ENCODE measurements at regions not wholly inside any gene's neighbourhood (a gene's known extent, or its start where the extent isn't known, plus 50 kb on each side); places are given as distances from the start of the nearest gene placed in this dataset.

DNA sequence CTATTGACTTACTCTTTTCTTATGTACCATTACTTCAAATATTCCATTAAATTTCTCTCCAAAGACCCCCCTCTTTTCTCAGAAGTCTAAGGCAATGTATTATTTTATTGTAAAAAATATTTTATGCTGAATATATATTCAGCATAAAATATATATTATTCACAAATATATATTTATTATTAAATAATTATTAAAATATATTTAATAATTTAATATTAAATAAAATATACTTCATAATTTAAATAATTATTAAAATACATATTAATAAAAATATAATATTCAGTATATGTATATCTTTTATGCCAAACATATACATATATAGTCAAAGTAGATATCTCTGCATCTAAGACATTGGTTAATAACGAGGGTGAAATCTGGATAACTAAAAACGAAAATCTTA is 418.4 kb downstream of the GASK1B start:
- 69 to 87% (median 84%) methylated on average over 2 of the region's 2 CpGs for WGBS, 4 donors
- peaks cover 0 to 17% (median 0%) of the 10 kb centered on the region in 12 donors for H3K9me3 ChIP-seq
- no peaks in the 10 kb centered on the region for H3K4me1 ChIP-seq
- no peaks in the 10 kb centered on the region for H3K36me3 ChIP-seq
- H3K27ac ChIP-seq = no peak overlapping the region
- H3K4me3 ChIP-seq = no peak overlapping the region
- no peaks in the 10 kb centered on the region for H3K27me3 ChIP-seq
- TF ChIP-seq POLR2A (IDR thresholded peaks at IDR 0.05) = no peak
- TF ChIP-seq, protein P1, sequence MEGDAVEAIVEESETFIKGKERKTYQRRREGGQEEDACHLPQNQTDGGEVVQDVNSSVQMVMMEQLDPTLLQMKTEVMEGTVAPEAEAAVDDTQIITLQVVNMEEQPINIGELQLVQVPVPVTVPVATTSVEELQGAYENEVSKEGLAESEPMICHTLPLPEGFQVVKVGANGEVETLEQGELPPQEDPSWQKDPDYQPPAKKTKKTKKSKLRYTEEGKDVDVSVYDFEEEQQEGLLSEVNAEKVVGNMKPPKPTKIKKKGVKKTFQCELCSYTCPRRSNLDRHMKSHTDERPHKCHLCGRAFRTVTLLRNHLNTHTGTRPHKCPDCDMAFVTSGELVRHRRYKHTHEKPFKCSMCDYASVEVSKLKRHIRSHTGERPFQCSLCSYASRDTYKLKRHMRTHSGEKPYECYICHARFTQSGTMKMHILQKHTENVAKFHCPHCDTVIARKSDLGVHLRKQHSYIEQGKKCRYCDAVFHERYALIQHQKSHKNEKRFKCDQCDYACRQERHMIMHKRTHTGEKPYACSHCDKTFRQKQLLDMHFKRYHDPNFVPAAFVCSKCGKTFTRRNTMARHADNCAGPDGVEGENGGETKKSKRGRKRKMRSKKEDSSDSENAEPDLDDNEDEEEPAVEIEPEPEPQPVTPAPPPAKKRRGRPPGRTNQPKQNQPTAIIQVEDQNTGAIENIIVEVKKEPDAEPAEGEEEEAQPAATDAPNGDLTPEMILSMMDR (IDR thresholded peaks at IDR 0.05) = no peak
- intact Hi-C loops (cut with DNase I) = no loop called here
- DNase-seq = no peak
- no peak for ATAC-seq

DNA sequence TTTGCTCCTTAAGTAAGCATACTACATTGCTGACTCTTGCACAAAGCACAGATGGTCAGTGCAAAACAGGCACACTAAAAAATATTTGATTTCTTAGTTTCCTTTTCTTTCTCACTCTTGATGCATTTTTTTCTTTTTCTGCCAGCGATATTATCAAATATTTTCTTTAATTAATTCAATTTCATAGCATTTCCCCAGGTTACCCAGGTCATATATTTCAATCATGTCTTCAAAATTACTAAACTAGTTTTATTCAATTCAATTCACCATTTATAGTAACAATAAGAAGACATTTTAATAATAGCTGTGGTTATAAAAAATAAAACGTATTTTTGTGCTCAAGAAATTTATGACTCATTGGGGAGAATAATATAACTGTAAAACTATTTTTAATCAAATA is 421.2 kb downstream of the GASK1B start:
- no peaks in the 10 kb centered on the region for H3K4me1 ChIP-seq
- peaks cover 0 to 14% (median 0%) of the 10 kb centered on the region in 12 donors for H3K9me3 ChIP-seq
- no peak overlapping the region for H3K4me3 ChIP-seq
- no peak for ATAC-seq
- H3K27ac ChIP-seq = no peak overlapping the region
- DNase-seq = no peak
- no peak for TF ChIP-seq POLR2A (IDR thresholded peaks at IDR 0.05)
- TF ChIP-seq, protein P1 (IDR thresholded peaks at IDR 0.05) = no peak
- no peaks in the 10 kb centered on the region for H3K36me3 ChIP-seq
- WGBS, 4 donors = 77 to 83% (median 81%) methylated on average over 2 of the region's 2 CpGs
- intact Hi-C loops (cut with DNase I) = no loop called here
- no peaks in the 10 kb centered on the region for H3K27me3 ChIP-seq

DNA sequence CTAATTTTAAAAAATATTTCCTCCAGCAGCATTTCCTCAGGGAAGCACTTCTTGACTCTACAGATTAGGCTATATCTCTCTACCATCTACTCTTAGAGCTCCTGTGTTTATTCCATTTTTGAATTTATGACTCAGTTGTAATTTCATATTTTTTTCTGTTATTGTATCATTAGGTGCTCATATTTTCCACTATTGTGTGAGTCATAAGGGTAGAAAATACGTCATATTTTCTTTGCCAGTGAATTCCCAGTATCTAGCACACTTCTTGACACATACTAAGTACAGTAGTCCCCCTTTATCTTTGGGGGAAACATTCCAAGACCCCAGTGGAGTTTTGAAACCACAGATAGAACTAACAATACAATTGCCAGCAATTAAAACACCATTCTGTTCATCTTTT is 431.2 kb downstream of the GASK1B start:
- ATAC-seq = no peak
- TF ChIP-seq POLR2A (IDR thresholded peaks at IDR 0.05) = no peak
- TF ChIP-seq, protein P1 (IDR thresholded peaks at IDR 0.05) = no peak

GRCh38 chr4:157739242-157739641 is 433.6 kb downstream of the GASK1B start:
- intact Hi-C loops (cut with DNase I) = no loop called here
- Histone ChIP-seq H3K27ac (no peak overlapping the region), H3K4me1 (no peaks in the 10 kb centered on the region), H3K4me3 (no peak overlapping the region), H3K9me3 (no peaks in the 10 kb centered on the region), H3K27me3 (no peaks in the 10 kb centered on the region), H3K36me3 (no peaks in the 10 kb centered on the region)
- ATAC-seq (no peak), DNase-seq (no peak)
- TF ChIP-seq, protein P1 (IDR thresholded peaks at IDR 0.05) = no peak
- TF ChIP-seq POLR2A (IDR thresholded peaks at IDR 0.05) = no peak
- 54 to 68% (median 55%) methylated on average over 2 of the region's 2 CpGs for WGBS, 4 donors

More for the DNA sequence above, 431.2 kb downstream of the GASK1B start:
- Histone ChIP-seq H3K4me1 (no peaks in the 10 kb centered on the region), H3K36me3 (no peaks in the 10 kb centered on the region), H3K9me3 (no peaks in the 10 kb centered on the region), H3K4me3 (no peak overlapping the region), H3K27ac (no peak overlapping the region), H3K27me3 (no peaks in the 10 kb centered on the region)
- no peak for DNase-seq
- WGBS, 4 donors = 44 to 73% (median 67%) methylated on average over 1 of the region's 1 CpG
- intact Hi-C loops (cut with DNase I) = no loop called here
